RWPE1 (cell line): ENCODE measurements at regions not wholly inside any gene's neighbourhood (a gene's known extent, or its start where the extent isn't known, plus 50 kb on each side); places are given as distances from the start of the nearest gene placed in this dataset.

Experiments
- CTCF ChIA-PET: fragments of 350-600 bp; sonication (Branson Sonifier 250); formaldehyde crosslinking; extraction: SDS; loops from one replicate; lab custom pipeline; 2021; lab: Yijun Ruan, JAX
- POLR2A ChIA-PET: fragments of 400-600 bp; formaldehyde crosslinking; extraction: SDS; loops from one replicate; lab custom pipeline; 2020; ENCODE audit warnings: antibody characterized with exemption; ENCODE audit not compliant: low non-redundant PET; lab: Yijun Ruan, JAX
- DNase-seq: peaks from one replicate; pipeline ENCODE4 v3.0.0; 2012; ENCODE audit warnings: low spot score
- H3K27ac ChIP-seq: fragments of 450-650 bp; 2 replicates; pipeline ENCODE4 v1.5.1; 2017
- TF ChIP-seq, protein P1 (sequence below): fragments of 450-650 bp; conservative IDR thresholded peaks from 2 replicates; pipeline ENCODE4 v1.5.1; 2017; ENCODE audit warnings: low read depth, mild to moderate bottlenecking

DNA sequence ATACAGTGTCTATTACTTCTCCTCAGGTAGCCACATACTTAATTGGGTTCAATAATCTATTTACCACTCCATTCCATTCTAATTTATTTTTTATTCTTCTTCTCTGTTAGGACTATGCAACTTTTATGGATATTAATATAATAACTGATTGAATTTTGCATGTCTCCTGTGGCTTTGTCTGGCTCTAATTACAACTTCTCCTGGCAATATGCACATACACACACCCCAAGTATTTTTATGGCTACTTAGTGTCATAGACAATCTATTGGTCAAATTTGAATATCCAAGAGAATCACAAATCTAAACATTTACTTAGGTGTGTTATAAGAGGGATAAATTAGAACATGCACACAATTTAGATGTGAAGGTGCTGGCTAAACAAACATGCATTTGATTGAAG lies 73.1 kb downstream of the BOD1L2 start:
- no peak overlapping the region for H3K27ac ChIP-seq
- ChIA-PET CTCF (no interaction called here), POLR2A (no interaction called here)
- no peak for DNase-seq
- TF ChIP-seq, protein P1, sequence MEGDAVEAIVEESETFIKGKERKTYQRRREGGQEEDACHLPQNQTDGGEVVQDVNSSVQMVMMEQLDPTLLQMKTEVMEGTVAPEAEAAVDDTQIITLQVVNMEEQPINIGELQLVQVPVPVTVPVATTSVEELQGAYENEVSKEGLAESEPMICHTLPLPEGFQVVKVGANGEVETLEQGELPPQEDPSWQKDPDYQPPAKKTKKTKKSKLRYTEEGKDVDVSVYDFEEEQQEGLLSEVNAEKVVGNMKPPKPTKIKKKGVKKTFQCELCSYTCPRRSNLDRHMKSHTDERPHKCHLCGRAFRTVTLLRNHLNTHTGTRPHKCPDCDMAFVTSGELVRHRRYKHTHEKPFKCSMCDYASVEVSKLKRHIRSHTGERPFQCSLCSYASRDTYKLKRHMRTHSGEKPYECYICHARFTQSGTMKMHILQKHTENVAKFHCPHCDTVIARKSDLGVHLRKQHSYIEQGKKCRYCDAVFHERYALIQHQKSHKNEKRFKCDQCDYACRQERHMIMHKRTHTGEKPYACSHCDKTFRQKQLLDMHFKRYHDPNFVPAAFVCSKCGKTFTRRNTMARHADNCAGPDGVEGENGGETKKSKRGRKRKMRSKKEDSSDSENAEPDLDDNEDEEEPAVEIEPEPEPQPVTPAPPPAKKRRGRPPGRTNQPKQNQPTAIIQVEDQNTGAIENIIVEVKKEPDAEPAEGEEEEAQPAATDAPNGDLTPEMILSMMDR = no peak

DNA sequence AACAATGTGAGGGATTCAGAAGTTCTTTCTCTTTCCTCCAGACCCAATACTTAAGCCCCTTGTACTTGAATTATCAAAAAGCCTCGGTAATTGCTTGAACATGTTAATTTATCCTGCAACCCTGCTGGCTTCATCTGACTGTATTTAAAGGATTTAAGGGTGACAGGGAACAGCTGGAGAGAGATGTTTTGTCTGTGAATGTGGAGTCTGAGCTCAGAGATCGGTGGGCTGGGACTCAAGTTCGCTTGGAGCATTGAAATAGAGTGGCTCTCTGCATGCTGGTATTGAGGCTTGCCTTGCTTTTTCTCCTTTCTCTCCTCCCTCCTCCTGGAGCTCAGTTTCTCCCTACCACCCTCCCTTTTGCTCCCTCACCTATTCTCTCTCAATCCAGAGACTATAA lies 73.6 kb downstream of the BOD1L2 start:
- TF ChIP-seq, protein P1 = no peak
- ChIA-PET CTCF (interaction anchor here (0.8 kb wide), 1 partner anchor 20 kb away, joined by 4 read pairs; no protein-coding TSS in a partner anchor), POLR2A (no interaction called here)
- no peak overlapping the region for H3K27ac ChIP-seq
- no peak for DNase-seq

DNA sequence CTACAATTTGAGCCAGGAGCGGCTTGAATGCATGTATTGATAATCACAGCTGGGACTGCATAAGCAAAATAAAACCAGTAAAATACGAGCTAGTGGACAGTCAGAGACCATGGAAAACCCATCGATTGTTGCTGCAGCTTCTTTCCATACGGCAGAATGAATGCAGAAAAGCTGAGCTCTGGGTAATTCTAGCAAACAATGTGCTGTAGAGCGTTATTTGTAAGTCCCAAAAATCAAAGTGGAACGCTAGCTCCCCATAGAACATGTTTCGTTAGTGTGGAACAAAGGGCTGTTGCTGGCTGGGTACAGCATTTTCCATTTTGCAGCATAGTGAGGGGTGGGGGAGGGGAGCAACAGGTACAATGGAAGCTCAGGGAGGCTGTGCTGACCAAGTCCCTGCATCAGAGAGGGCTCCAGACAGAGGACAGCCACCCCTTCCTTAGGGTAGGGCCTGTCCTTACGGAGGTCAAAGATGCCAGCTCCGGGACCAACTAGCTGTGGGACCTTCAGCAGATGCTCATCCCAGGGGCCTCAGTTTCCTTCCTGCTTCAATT lies 74.1 kb downstream of the BOD1L2 start:
- POLR2A ChIA-PET = no interaction called here
- CTCF ChIA-PET = interaction anchor here (0.8 kb wide), 1 partner anchor 19 kb away, joined by 4 read pairs; no protein-coding TSS in a partner anchor
- no peak overlapping the region for H3K27ac ChIP-seq

DNA sequence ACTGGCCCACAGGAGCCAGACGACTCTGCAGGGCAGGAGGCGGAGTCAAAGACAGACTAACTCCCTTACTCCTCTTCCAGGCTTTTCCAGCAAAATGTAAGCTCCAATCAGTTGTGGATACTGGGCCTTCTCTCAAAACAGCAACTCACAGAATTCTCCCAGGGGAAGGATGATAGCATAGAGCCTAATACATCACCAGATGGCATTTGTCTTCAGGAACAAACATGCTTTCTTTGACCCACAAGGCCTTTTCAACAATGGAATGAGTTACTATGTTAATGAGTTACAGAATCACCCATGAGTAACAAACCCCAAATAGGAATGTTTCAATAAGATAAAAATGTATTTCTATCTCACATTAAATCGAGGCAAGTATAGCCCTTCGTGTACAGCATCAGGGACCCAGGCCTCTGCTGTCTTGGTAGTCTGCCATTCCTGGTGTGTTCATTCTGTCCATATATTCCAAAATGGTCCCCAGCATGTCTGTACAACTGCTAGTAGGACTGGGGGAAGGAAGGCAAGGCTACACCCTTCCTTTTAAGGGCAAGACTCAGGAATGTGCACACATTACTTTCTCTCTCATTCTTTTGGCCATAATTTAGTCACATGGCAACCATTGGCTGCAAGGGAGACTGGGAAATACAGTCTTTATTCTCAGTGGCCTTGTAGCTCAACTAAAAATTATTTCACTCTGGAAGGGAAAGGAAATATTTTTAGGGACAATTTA lies 76.4 kb downstream of the BOD1L2 start:
- CTCF ChIA-PET = no interaction called here
- TF ChIP-seq, protein P1 = no peak
- no peak for DNase-seq

More for the DNA sequence above, 74.1 kb downstream of the BOD1L2 start:
- DNase-seq = no peak
- TF ChIP-seq, protein P1 = no peak

DNA sequence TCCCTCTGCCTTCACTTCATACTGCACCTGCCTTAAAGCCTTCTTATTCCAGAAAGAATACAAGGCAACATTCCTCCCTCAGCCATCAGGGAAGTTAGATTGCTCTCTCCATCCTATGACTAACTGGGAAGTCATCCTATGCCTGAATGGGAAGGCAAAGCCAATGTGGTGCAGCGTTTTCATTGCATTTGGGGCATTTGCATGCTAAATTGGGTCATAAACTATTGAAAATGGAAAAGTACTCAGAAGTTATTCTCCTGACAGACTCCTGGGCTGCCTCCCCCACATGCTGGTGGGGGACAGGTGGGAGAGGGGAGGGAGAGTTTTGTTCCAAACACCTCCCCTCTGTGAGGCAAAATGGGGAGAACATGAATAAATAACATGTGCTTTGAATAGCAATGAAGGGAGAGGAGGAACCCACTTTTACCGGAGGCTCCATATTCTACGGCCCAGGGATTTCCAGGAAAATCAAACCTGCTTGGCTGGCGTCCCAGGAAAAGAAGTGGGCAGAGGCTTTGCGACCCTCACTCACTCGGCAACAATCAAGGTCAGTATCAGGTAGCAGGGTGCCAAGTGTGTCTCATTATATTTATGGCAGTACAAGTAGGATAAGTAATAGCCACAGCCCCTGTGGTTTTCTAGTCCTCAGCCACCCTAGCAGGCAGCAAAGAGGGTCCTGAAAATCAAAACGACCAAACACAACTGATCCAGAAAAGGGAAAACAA lies 84.1 kb downstream of the BOD1L2 start:
- CTCF ChIA-PET = no interaction called here
- POLR2A ChIA-PET = no interaction called here
- H3K27ac ChIP-seq = no peak overlapping the region
- DNase-seq = no peak
- TF ChIP-seq, protein P1 = no peak

More for the DNA sequence above, 76.4 kb downstream of the BOD1L2 start:
- POLR2A ChIA-PET = no interaction called here
- H3K27ac ChIP-seq = no peak overlapping the region

DNA sequence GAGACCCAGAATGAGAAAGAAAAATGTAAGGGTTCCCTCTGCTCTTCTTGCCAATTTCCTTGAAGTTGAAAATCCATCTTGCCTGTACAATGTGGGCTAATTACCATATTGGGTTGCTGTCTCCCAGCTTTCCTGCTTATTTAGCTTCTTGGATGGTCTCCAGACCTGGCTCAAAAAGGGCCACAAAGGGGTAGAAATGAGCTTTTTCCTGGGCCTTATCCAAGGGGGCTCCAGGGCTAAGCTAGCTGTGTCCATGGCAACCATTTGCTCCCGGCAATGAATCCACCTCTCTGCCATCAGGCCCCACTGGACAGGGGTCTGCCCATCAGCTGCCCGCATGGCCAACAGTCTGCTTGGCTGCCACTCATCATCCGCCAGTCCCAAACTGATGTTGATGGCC lies 85.0 kb downstream of the BOD1L2 start:
- TF ChIP-seq, protein P1 = no peak
- ChIA-PET POLR2A (no interaction called here), CTCF (no interaction called here)
- no peak for DNase-seq
- no peak overlapping the region for H3K27ac ChIP-seq
